HG03025 (cell line): ENCODE measurements at regions not wholly inside any gene's neighbourhood (a gene's known extent, or its start where the extent isn't known, plus 50 kb on each side); places are given as distances from the start of the nearest gene placed in this dataset.

ENCODE experiments used
- ATAC-seq: cut with Tn5 transposase; IDR thresholded peaks from one replicate; pipeline ENCODE4 v1.9.1; 2021; ENCODE audit warnings: mild to moderate bottlenecking, moderate library complexity; ENCODE audit not compliant: unreplicated experiment, low FRiP score

GRCh38 chr4:178836865-178837264 is 1394.6 kb upstream of the AGA start:
- ATAC-seq, result no peak

GRCh38 chr4:178838776-178839175 is 1396.5 kb upstream of the AGA start:
- no peak for ATAC-seq

GRCh38 chr4:178856139-178856800 is 1414.0 kb upstream of the AGA start:
- ATAC-seq, result no peak

- ATAC-seq, result no peak
These were observed 1429.2 kb upstream of the AGA start for GRCh38 chr4:178871476-178871875.

GRCh38 chr4:178881937-178882336 is 1439.7 kb upstream of the AGA start:
- ATAC-seq, result no peak

GRCh38 chr4:178894126-178894525 is 1451.9 kb upstream of the AGA start:
- ATAC-seq, result no peak

GRCh38 chr4:178899084-178899483 is 1456.8 kb upstream of the AGA start:
- no peak for ATAC-seq

GRCh38 chr4:178917756-178918155 is 1475.5 kb upstream of the AGA start:
- no peak for ATAC-seq

- no peak for ATAC-seq
These were observed 1494.9 kb upstream of the AGA start for GRCh38 chr4:178937130-178937529.

GRCh38 chr4:178941975-178942374 is 1499.7 kb upstream of the AGA start:
- ATAC-seq, result no peak

GRCh38 chr4:178953447-178954120 is 1511.3 kb upstream of the AGA start:
- ATAC-seq, result no peak

GRCh38 chr4:178955614-178956013 is 1513.4 kb upstream of the AGA start:
- ATAC-seq, result no peak

- ATAC-seq, result no peak
These were observed 1516.6 kb upstream of the AGA start for GRCh38 chr4:178958725-178959440.

- ATAC-seq, result no peak
These were observed 1521.3 kb upstream of the AGA start for GRCh38 chr4:178963446-178964045.

- ATAC-seq, result no peak
These were observed 1524.4 kb upstream of the AGA start for GRCh38 chr4:178966644-178967043.

GRCh38 chr4:178970433-178971140 is 1528.3 kb upstream of the AGA start:
- ATAC-seq, result no peak

GRCh38 chr4:178976861-178977260 is 1534.6 kb upstream of the AGA start:
- ATAC-seq, result no peak

GRCh38 chr4:178993306-178993705 is 1551.1 kb upstream of the AGA start:
- ATAC-seq, result no peak

GRCh38 chr4:179001918-179002317 is 1559.7 kb upstream of the AGA start:
- no peak for ATAC-seq

- no peak for ATAC-seq
These were observed 1565.5 kb upstream of the AGA start for GRCh38 chr4:179007755-179008154.

- no peak for ATAC-seq
These were observed 1575.3 kb upstream of the AGA start for GRCh38 chr4:179017581-179017980.
